ENCODE measurements at regions not wholly inside any gene's neighbourhood (a gene's known extent, or its start where the extent isn't known, plus 50 kb on each side); places are given as distances from the start of the nearest gene placed in this dataset.

DNA sequence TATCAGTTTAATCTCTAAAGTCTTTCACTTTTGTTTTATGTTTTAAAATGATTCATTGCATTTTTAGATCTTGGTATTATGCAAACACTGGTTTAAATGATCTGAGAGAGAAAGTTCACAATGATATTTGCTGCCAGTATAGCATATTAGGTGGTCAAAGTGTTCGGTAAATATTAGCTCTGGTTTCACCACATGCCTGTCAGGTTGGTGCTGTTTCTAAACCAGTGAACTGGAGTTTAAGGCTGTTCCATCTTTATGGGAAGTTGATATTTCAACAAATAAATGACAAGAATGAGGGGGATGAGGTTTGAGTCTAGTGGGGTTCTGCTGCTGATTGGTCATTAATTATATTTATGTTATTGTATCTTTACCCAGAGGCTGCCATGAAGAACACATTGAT is 436.4 kb downstream of the DCDC2C start:
- TF ChIP-seq CBX3 (IDR thresholded peaks at IDR 0.05; ENCODE audit: low read depth) = no peak
- TF ChIP-seq CTCF (IDR thresholded peaks at IDR 0.05 in 2 of 3, conservative IDR thresholded peaks at IDR 0.05 in 1 of 3; ENCODE audit: borderline replicate concordance in 1 of 3, insufficient read depth in 1 of 3, low read depth in 2 of 3, low read length in 2 of 3) = no peak
- no peak for TF ChIP-seq EZH2 (IDR thresholded peaks at IDR 0.05)
- TF ChIP-seq EGR1 (IDR thresholded peaks at IDR 0.05; ENCODE audit: low read depth) = no peak
- no peak for TF ChIP-seq SP1 (IDR thresholded peaks at IDR 0.05; ENCODE audit: low read depth)
